Stomach (tissue), 4 donors: ENCODE measurements at regions not wholly inside any gene's neighbourhood (a gene's known extent, or its start where the extent isn't known, plus 50 kb on each side); places are given as distances from the start of the nearest gene placed in this dataset.

Source experiments
- CTCF ChIP-seq, 7 experiments: fragments of 450-650 bp in 4 of 7; fragments of 200-600 bp in 3 of 7; sonication (generic) in 3 of 7; IDR thresholded peaks; one replicate each; pipeline ENCODE4 v1.5.1; 2016 to 2019; ENCODE audit warnings: antibody characterized with exemption in 7 of 7, control low read depth in 2 of 7, mild to moderate bottlenecking in 1 of 7
- EP300 ChIP-seq: sonication (generic); formaldehyde crosslinking; IDR thresholded peaks from one replicate; pipeline ENCODE4 v1.6.1; 2017; ENCODE audit warnings: antibody characterized with exemption
- POLR2A ChIP-seq, 4 donors: fragments of 450-650 bp; IDR thresholded peaks; one replicate each; pipeline ENCODE4 v1.6.1; 2016; ENCODE audit warnings: antibody characterized with exemption in 4 of 4, control low read depth in 2 of 4, mild to moderate bottlenecking in 1 of 4, moderate library complexity in 1 of 4
- POLR2AphosphoS5 ChIP-seq, 3 donors: sonication (generic); formaldehyde crosslinking; IDR thresholded peaks; one replicate each; pipeline ENCODE4 v1.6.1; 2016; ENCODE audit warnings: antibody characterized with exemption in 3 of 3

- no peak for TF ChIP-seq CTCF (IDR thresholded peaks at IDR 0.05)
- no peak for TF ChIP-seq EP300
- TF ChIP-seq POLR2A (IDR thresholded peaks at IDR 0.05), result no peak
- TF ChIP-seq POLR2AphosphoS5 (IDR thresholded peaks at IDR 0.05), result no peak
Measured at GRCh38 chr15:47399100-47399499, 318.2 kb upstream of the SEMA6D start.
